ENCODE measurements at regions not wholly inside any gene's neighbourhood (a gene's known extent, or its start where the extent isn't known, plus 50 kb on each side); places are given as distances from the start of the nearest gene placed in this dataset.
"Not testable (repeated sequence)": the region's sequence is repeated elsewhere in the genome, so short reads cannot be mapped to it uniquely, and the experiment has no call there.

DNA sequence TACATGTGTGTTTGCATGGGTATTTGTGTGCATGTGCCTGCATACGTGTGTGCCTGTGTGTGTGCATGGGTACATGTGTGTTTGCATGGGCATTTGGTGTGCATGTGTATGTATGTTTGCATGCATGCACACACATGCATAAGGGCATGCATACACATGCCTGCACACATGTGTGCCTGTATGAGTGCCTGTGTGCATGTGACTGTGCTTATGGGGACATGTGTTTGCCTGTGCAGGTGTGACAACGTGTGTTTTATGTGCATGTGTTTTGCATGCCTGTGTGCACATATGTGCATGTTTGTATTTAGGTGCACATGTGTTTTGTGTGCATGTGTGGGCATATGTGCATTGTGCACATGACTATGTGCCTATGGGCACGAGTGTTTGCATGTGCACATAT is 165.7 kb downstream of the ERMARD start:
- no peak for DNase-seq

- no peak for DNase-seq
Observed at GRCh38 chr6:169915769-169916550, 164.5 kb downstream of the ERMARD start.

DNA sequence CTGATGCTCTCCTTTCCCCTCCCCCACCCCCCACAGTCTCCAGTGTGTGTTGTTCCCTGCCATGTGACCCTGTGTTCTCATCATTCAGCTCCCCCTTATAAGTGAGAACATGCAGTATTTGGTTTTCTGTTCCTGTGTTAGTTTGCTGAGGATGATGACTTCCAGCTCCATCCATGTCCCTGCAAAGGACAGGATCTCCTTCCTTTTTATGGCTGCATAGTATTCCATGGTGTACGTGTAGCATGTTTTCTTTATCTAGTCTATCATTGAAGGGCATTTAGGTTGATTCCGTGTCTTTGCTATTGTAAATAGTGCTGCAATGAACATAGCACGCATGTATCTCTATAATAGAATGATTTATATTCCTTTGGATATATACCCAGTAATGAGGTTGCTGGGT is 162.3 kb downstream of the ERMARD start:
- not testable (repeated sequence) for DNase-seq

DNA sequence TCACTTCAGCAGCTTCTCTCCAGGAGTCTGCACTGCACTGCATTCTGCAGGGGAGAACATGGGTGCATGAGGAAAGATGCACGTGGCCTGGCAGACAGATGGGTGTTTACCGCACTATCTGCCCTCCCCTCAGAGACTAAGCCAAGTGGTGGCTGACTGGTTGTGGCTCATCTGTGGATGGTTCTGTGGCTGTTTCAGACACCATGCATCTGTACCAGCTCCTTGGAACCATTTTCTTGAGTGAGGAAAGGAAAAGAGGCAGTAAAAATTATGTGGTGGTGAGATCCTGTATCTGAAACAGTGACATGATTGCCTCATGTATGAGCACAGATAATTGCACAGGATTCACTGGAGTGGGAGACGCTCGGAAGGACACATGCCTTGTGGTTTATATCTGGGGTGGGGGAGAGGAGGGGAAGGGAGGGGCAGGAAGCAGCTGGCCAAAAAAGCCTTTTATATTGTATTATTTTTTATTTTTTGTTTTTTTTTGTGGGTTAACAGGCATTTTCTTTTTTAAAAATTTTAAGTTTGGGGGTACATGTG is 161.7 kb downstream of the ERMARD start:
- no peak for DNase-seq

GRCh38 chr6:169912266-169913095 is 161.1 kb downstream of the ERMARD start:
- DNase-seq: no peak

GRCh38 chr6:169911264-169912263 is 160.1 kb downstream of the ERMARD start:
- DNase-seq: no peak

- DNase-seq: no peak
Observed at GRCh38 chr6:169909113-169909512, 157.7 kb downstream of the ERMARD start.

GRCh38 chr6:169908403-169908933 is 157.0 kb downstream of the ERMARD start:
- no peak for DNase-seq

- DNase-seq: no peak
Observed at GRCh38 chr6:169907419-169908115, 156.1 kb downstream of the ERMARD start.

DNA sequence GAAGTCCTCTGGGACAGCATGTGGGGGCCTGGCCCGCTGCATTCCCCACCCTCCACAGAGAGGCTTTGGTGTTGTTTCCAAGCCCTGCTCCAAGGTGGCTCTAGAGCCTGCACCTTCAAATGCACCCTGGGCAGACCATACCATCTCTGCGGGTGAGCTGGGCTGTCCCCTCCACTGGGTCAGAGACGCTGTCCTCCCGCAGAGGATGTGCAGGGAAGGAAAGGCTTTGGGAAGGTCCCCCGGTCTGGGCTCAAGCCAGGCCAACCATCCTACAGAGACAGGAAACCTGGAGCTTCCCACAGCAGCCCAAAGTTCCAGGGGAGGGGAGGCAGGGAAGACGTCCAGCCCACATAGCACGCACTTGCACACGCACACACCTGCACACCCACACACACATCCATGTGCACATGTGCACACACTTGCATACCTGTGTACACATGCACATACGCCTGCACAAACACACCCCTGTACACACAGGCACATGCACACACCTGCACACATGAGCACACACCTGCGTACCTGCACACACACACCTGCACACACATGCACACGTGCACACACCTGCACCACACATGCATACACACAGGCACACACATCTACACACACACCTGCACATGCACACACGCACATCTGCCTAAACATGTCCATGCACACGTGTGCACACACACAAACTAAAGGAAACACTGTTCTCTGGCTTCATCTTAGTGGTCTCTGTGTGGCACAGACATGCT is 155.4 kb downstream of the ERMARD start:
- no peak for DNase-seq

DNA sequence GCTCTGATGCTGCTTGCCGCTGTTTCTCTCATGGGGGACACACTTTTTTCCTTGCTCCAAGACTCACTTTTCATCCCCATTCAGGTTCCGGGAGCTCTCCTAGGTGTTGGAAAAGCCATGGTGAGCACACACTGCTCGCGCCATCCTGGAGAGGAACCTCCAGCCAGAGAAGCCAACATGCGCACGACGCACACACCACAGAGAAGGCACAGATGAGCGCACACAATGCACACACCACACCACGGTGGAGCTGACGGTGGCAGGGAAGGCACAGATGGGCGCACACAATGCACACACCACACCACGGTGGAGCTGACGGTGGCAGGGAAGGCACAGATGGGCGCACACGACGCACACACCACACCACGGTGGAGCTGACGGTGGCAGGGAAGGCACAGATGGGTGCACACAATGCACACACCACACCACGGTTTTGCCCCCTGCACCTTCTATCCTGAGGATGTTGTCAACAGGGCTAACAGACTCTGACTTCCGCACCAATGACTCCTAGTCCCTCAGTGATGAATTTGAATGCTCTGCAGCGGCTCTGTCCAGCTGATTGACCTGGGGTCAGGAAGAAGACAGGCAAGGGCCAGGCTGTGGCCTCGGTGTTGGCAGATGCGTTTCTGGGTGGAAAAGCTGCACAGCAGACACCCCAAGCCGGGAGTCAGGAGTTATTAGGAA is 154.7 kb downstream of the ERMARD start:
- DNase-seq: no peak

DNA sequence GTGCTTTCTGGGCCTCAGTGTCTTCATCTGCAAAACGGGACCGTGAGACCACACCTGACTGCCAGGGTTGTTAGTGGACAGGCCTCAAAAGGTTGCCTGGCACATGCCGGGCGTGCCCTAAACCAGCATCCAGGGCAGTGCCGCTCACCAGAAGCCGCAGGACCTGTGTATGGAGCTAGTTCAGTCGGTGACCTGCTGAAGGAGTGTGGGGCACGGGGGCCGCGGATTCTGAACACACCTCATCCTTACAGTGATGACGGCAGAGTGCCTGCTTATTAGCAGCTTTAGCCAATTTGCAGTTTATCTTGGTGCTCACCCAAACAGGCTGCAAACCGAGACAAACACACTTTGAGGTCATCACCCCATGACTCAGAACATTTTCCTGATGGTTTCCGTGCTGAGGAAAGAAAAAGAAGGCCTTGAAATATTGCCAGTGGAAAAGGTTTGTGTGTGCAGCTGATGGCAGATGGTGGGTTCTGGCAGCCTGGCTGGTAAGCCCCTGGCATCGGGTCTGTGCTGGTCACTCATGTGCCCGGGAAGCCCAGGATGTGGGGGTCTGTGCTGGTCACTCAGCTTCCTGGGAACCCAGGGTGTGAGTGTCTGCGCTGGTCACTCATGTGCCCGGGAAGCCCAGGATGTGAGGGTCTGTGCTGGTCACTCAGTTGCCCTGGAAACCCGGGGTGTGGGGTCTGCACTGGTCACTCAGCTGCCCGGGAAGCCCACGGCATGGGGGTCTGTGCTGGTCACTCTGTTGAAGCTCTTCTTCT is 153.8 kb downstream of the ERMARD start:
- DNase-seq: no peak

DNA sequence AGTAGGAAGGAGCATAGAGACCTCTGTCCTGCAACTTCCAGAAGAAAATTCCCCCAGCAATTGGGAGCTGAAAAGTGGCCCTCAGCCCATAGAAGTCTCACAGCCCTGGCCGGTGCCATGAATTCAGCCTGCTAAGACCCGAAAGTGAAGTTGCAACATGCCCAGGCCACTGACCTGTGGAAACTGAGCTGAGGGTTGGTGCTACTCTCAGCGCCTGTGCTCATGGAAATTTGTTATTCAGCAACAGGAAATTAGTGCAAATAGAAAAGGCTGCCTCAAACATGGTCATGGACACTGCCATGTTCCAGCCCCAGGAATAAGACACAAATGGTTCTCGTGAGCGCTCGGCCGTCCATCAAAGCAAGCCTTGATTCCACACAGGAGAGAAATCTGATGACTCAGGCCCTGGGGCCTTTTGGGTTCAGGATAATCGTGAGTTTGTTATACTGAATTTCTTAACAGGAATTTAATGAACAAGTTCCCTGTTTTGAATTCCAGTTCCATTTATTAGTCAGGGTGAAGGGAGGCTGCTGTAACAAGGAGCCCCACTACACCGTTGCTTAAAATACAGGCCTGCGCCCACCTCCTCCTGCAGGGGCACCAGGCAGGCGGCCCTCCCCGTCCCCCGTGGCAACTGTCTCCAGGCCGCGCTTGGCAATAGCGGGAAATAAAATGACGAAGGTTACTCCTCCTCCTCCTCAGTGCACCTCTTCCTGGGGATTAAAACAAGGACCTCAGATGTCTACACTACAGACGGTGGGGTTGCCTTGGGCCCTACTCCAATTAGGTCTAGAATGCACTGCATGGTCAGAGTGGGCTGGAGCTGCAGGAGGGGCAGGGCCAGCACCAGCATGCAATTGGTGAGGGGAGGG is 152.9 kb downstream of the ERMARD start:
- DNase-seq: no peak

DNA sequence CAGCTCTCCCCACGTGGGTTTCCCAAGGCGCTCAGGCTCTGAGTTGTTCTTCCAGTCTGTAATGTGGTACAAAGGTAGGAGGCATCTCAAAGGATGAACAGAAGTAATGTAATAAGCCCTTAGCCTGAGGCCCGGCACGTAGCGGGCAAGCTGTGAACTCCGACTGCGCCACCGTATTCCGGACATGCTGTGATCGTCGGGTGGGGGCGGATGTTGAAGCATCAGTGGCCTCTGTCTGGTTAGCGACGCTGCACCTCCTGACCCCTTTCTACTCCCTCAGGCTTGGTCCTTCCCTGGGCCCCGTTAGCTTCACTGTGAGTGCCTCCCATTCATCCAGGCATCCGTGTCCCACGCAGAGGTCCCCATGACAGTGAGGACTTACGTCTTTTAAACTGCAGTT is 151.7 kb downstream of the ERMARD start:
- no peak for DNase-seq

- no peak for DNase-seq
Observed at GRCh38 chr6:169902604-169903003, 151.2 kb downstream of the ERMARD start.

GRCh38 chr6:169902070-169902469 is 150.6 kb downstream of the ERMARD start:
- DNase-seq: no peak

DNA sequence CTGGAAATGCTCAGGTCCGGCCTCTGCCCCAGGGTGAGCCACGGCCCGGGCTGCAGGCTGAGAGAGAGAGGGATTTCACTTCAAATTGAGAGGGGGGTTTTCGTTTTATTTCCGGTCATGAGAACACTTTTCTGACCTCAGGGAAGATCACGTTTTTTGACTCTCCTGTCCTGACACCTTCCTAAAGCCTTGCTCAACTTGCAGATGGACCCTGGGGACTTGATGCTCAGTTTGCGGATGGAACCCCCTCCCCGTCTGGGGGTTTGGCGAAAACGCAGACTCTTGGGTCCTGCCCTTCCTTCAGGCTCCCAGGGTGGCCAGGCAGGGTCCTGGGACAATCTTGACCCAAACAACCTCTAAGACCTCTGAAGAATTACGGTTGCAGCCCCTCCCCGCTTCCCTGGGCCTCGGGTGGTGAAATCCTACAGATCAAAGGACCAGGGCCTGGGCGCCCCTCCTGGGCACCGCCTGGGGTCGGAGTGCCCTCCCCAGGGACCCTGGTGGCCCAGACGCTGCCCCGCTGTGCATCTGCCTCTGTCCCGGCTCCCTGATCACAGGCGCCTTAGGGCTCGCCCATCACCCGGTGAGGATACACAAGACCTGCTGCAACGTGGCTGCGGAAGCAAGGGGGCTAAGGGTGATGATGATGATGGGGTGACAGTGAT is 148.2 kb downstream of the ERMARD start:
- no peak for DNase-seq

Data from stimulated activated CD4-positive, alpha-beta T cell treated with anti-CD3 and anti-CD28 coated beads, Interleukin-15, amount 100 ng/mL, for 24 hours (primary cell).